Right lobe of liver (tissue), 4 donors: ENCODE measurements at regions not wholly inside any gene's neighbourhood (a gene's known extent, or its start where the extent isn't known, plus 50 kb on each side); places are given as distances from the start of the nearest gene placed in this dataset.

ENCODE experiments used
- POLR2A ChIP-seq: fragments of 450-650 bp; IDR thresholded peaks from one replicate; pipeline ENCODE4 v1.6.1; 2017; ENCODE audit warnings: antibody characterized with exemption, mild to moderate bottlenecking
- TF ChIP-seq, protein P1 (sequence below), 4 donors: fragments of 200-600 bp in 3 of 4; fragments of 450-650 bp in 1 of 4; IDR thresholded peaks; one replicate each; pipeline versions ENCODE4 v1.5.1 to v1.8.0; 2016 to 2022; ENCODE audit warnings: antibody characterized with exemption in 4 of 4, mild to moderate bottlenecking in 2 of 4
- donor health status: DM: no; HTN: no; CAD: no.
- donor health status: DM: no; HTN: no; CAD: no.
- donor health status: DM: no; HTN: yes; CAD: no.

DNA sequence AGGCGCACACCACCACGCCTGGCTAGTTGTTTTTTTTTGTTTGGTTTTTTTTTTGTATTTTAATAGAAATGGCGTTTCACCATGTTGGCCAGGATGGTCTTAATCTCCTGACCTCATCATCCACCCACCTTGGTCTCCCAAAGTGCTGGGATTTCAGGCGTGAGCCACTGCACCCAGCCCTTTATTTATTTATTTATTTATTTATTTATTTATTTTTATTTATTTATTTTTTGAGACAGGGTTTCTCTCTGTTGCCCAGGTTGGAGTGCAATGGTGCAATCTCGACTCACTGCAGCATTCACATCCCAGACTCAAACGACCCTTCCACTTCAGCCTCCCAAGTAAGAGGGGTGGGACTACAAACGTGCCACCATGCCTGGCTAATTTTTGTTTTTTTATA is 63.0 kb upstream of the ADAMTSL1 start:
- no peak for TF ChIP-seq POLR2A
- TF ChIP-seq, protein P1, sequence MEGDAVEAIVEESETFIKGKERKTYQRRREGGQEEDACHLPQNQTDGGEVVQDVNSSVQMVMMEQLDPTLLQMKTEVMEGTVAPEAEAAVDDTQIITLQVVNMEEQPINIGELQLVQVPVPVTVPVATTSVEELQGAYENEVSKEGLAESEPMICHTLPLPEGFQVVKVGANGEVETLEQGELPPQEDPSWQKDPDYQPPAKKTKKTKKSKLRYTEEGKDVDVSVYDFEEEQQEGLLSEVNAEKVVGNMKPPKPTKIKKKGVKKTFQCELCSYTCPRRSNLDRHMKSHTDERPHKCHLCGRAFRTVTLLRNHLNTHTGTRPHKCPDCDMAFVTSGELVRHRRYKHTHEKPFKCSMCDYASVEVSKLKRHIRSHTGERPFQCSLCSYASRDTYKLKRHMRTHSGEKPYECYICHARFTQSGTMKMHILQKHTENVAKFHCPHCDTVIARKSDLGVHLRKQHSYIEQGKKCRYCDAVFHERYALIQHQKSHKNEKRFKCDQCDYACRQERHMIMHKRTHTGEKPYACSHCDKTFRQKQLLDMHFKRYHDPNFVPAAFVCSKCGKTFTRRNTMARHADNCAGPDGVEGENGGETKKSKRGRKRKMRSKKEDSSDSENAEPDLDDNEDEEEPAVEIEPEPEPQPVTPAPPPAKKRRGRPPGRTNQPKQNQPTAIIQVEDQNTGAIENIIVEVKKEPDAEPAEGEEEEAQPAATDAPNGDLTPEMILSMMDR (IDR thresholded peaks at IDR 0.05): no peak
